H1 (cell line): ENCODE measurements at regions not wholly inside any gene's neighbourhood (a gene's known extent, or its start where the extent isn't known, plus 50 kb on each side); places are given as distances from the start of the nearest gene placed in this dataset.

Experiments
- TF ChIP-seq, protein P1 (sequence below): IDR thresholded peaks from 2 replicates; pipeline ENCODE4 v1.6.1; 2012; ENCODE audit warnings: low read length, inconsistent platforms

DNA sequence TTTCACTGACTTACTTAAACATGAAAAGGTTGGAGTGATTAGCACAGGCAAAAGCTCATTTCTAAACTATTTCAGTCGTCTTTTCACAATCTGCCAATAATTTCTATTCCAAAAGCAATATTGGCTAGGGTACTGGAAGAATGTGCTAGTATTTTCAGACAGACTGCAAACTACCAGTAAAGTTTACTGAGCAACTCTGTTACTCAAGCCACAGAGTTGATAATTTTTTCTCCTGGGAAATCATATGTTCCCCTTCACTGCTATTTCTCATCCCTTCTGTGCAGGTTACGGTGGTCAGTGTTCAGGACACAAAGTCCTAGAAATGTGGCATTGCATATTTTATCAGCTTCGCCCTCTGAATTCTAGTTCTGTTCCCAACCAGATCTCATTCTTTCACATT is 343.3 kb upstream of the TNC start (continued):
- TF ChIP-seq, protein P1, sequence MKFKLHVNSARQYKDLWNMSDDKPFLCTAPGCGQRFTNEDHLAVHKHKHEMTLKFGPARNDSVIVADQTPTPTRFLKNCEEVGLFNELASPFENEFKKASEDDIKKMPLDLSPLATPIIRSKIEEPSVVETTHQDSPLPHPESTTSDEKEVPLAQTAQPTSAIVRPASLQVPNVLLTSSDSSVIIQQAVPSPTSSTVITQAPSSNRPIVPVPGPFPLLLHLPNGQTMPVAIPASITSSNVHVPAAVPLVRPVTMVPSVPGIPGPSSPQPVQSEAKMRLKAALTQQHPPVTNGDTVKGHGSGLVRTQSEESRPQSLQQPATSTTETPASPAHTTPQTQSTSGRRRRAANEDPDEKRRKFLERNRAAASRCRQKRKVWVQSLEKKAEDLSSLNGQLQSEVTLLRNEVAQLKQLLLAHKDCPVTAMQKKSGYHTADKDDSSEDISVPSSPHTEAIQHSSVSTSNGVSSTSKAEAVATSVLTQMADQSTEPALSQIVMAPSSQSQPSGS, result no peak
- TF ChIP-seq, all 59 proteins: peak for 0
